Spleen (tissue), 7 donors: ENCODE measurements at regions not wholly inside any gene's neighbourhood (a gene's known extent, or its start where the extent isn't known, plus 50 kb on each side); places are given as distances from the start of the nearest gene placed in this dataset.

Experiments
- CTCF ChIP-seq, 11 experiments: fragments of 200-600 bp in 7 of 11; fragments of 450-650 bp in 4 of 11; sonication (generic) in 4 of 11; IDR thresholded peaks in 8 of 11; conservative IDR thresholded peaks in 3 of 11; 1 replicate in 7 of 11; 2 replicates in 4 of 11; pipeline versions ENCODE4 v1.4.0 to v1.8.0; 2016 to 2021; ENCODE audit warnings: antibody characterized with exemption in 11 of 11, inconsistent platforms in 4 of 11, mild to moderate bottlenecking in 1 of 11
- POLR2A ChIP-seq, 3 donors: fragments of 450-650 bp; IDR thresholded peaks; one replicate each; pipeline ENCODE4 v1.5.1; 2017; ENCODE audit warnings: antibody characterized with exemption in 3 of 3, mild to moderate bottlenecking in 1 of 3
- POLR2AphosphoS5 ChIP-seq, 3 donors: sonication (generic); formaldehyde crosslinking; IDR thresholded peaks; one replicate each; pipeline ENCODE4 v1.5.1; 2017; ENCODE audit warnings: antibody characterized with exemption in 3 of 3
- donor health status: DM: no; HTN: no; CAD: no; lungs with moderate emphysema.
- donor health status: DM: no; HTN: no; CAD: no.
- donor health status: DM: no; HTN: no; CAD: no.

- TF ChIP-seq CTCF (IDR thresholded peaks at IDR 0.05 in 8 of 11, conservative IDR thresholded peaks at IDR 0.05 in 3 of 11) (no peak), POLR2A (IDR thresholded peaks at IDR 0.05) (no peak), POLR2AphosphoS5 (IDR thresholded peaks at IDR 0.05) (no peak)
These were observed 410.7 kb upstream of the SULF2 start for GRCh38 chr20:48196001-48196400.
